Mesodermal cell (in vitro differentiated cells): ENCODE measurements at regions not wholly inside any gene's neighbourhood (a gene's known extent, or its start where the extent isn't known, plus 50 kb on each side); places are given as distances from the start of the nearest gene placed in this dataset.

Source experiments
- H3K27ac ChIP-seq: 2 replicates; pipeline ENCODE4 v1.7.0; 2013; ENCODE audit warnings: mild to moderate bottlenecking, low read depth, low read length, moderate library complexity; ENCODE audit not compliant: severe bottlenecking
- H3K36me3 ChIP-seq: 2 replicates; pipeline ENCODE4 v1.7.1; 2013; ENCODE audit warnings: mild to moderate bottlenecking, low read length, moderate library complexity; ENCODE audit not compliant: control insufficient read depth, insufficient read depth
- H3K4me1 ChIP-seq: one replicate; pipeline ENCODE4 v1.7.1; 2013; ENCODE audit warnings: mild to moderate bottlenecking, low read length; ENCODE audit not compliant: insufficient read depth, control insufficient read depth, poor library complexity, severe bottlenecking
- H3K4me3 ChIP-seq: 2 replicates; pipeline ENCODE4 v1.7.0; 2013; ENCODE audit warnings: low read length, control low read depth, mild to moderate bottlenecking; ENCODE audit not compliant: insufficient read depth, poor library complexity, severe bottlenecking; ENCODE audit errors: extremely low read depth
- H3K9me3 ChIP-seq: 2 replicates; pipeline ENCODE4 v1.7.1; 2013; ENCODE audit warnings: mild to moderate bottlenecking, low read length, moderate library complexity; ENCODE audit not compliant: control insufficient read depth
- WGBS, 2 experiments: methylation state at CpG; one replicate each; pipeline ENCODE4 v1.1.5; 2013; ENCODE audit warnings: missing lambda C conversion rate in 2 of 2; ENCODE audit not compliant: insufficient coverage in 2 of 2; 5-methylcytosine and 5-hydroxymethylcytosine counted together

DNA sequence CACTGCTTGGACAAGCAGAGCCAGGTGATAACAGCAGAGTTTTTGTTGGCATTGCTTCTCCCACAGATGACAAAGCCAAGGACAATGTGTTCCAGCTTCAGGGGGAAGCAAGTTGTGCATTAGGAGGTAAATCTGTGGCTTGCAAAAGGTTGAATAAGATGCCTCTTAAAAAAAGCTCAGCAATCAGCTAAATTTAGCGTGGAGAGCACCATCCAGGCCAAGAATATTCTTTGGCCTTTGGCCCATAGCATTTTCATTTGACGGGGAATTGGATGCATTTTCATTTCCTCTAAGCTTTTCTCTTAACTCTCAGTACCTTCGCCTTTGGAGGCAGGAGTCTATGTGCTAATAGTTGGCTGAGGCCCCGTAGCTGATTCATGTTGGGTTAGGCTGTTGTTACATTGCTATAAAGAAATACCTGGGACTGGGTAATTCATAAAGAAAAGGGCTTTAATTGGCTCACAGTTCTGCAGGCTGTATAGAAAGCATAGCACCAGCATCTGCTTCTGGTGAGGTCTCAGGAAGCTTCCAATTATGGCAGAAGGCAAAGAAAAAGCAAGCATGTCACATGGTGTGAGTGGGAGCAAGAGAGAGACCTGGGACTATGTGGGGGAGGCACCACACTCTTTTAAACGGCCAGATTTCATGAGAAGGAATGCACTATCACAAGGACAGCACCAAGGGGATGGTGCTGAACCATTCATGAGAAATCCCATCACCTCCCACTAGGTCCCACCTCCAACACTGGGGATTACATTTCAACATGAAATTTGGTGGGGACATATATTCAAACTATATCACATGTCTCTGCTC lies 350.1 kb upstream of the C11orf87 start:
- H3K4me1 ChIP-seq: peaks cover 7% of the 10 kb centered on the region
- WGBS, 2 experiments: 90 to 91% methylated on average over 2 of the region's 5 CpGs
- no peak overlapping the region for H3K27ac ChIP-seq
- no peaks in the 10 kb centered on the region for H3K9me3 ChIP-seq
- H3K4me3 ChIP-seq: no peak overlapping the region
- no peaks in the 10 kb centered on the region for H3K36me3 ChIP-seq

DNA sequence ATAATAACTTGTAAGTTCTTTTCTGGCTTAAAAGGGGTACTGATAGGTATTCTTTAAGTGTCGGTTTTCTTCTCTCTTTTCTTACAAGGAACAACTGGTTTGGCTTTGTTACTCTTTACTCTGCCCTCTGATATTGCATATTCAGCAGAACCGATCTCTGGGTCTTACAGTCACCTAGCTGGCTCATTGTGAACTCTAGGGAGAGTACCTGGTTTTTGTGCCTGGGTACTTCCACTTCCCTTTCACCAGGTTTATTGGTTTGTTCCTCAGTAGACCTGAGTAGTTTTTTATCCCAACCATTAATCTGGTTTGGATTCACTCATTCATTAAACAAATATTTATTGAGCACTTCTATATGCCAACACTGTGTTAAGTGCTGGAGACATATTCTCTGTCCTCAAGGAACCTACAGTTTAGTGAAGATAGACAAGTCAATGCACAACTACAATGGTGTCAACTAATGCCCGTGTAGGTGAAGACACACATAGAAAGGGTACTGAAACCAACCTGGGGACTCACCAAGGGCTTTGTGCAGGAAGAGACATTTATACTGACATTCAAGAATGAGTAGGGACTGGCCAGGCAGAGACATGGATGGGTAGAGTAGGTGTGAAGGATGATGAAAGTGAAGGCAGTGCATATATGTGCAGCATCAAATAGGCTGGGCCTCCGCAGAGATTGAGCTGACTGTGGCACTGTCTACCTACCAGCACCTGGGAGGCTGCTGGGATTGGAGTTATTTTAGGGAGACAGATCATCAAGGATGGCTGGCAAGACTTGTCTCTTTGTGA lies 348.8 kb upstream of the C11orf87 start:
- H3K36me3 ChIP-seq: no peaks in the 10 kb centered on the region
- 90% methylated on average over 2 to 4 of the region's 4 CpGs for WGBS, 2 experiments

DNA sequence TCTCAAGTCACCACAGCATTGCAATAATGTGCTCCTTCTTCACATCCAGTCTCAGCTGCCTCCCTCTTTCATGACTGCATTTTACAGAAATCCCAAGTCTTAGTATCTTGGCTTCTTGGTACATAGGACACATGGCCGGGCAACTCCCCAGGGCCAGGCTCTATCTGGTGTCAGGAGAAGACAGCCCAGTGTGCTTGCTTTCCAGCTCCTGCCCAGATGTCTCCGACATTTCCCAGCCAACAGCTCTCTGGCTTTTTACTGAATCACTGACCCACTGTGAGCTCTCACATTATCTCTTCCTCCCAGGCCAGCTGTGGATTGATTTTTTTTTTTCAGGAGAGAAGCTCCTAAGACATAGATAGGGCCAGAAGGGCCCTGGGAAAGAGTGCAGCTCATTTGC lies 346.0 kb upstream of the C11orf87 start:
- H3K36me3 ChIP-seq: no peaks in the 10 kb centered on the region
- H3K27ac ChIP-seq: peak overlapping the region; percentile 55
- H3K9me3 ChIP-seq: no peaks in the 10 kb centered on the region
- no peak overlapping the region for H3K4me3 ChIP-seq
- 85% methylated on average over 2 of the region's 2 CpGs; no CpG with 5 or more reads in 1 of the 2 experiments for WGBS, 2 experiments
- H3K4me1 ChIP-seq: peaks cover 7% of the 10 kb centered on the region

More for the DNA sequence above, 348.8 kb upstream of the C11orf87 start:
- Histone ChIP-seq H3K9me3 (no peaks in the 10 kb centered on the region), H3K27ac (no peak overlapping the region), H3K4me1 (peaks cover 7% of the 10 kb centered on the region), H3K4me3 (no peak overlapping the region)

GRCh38 chr11:109076870-109077269 lies 345.1 kb upstream of the C11orf87 start:
- Histone ChIP-seq H3K4me1 (peaks cover 7% of the 10 kb centered on the region), H3K36me3 (no peaks in the 10 kb centered on the region), H3K9me3 (no peaks in the 10 kb centered on the region), H3K27ac (peak overlapping the region; percentile 55), H3K4me3 (no peak overlapping the region)
- WGBS, 2 experiments: 83 to 100% methylated on average over 1 to 2 of the region's 2 CpGs

GRCh38 chr11:109077291-109077920 lies 344.6 kb upstream of the C11orf87 start:
- Histone ChIP-seq H3K27ac (no peak overlapping the region), H3K4me3 (no peak overlapping the region), H3K4me1 (peaks cover 7% of the 10 kb centered on the region), H3K36me3 (no peaks in the 10 kb centered on the region), H3K9me3 (no peaks in the 10 kb centered on the region)
- WGBS, 2 experiments: 67 to 92% methylated on average over 1 to 2 of the region's 3 CpGs

- Histone ChIP-seq H3K4me3 (no peak overlapping the region), H3K9me3 (no peaks in the 10 kb centered on the region), H3K4me1 (no peaks in the 10 kb centered on the region), H3K36me3 (no peaks in the 10 kb centered on the region), H3K27ac (no peak overlapping the region)
- WGBS, 2 experiments: 86 to 90% methylated on average over 5 of the region's 5 CpGs
Observed at GRCh38 chr11:109085708-109086373, 336.1 kb upstream of the C11orf87 start.

DNA sequence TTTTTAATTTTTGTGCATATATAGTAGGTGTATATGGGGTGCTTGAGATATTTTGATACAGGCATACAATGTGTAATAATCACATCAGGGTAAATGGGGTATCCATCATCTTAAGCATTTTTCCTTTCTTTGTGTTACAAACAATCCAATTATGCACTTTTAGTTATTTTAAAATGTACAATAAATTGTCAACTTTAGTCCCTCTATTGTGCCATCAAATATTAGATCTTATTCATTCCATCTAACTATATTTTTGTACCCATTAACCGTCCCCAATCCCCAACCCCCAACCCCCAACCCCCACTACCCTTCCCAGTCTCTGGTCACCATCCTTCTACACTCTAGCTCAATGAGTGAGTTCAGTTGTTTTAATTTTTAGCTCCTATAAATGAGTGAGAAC lies 335.1 kb upstream of the C11orf87 start:
- Histone ChIP-seq H3K4me3 (no peak overlapping the region), H3K9me3 (no peaks in the 10 kb centered on the region), H3K27ac (no peak overlapping the region), H3K36me3 (no peaks in the 10 kb centered on the region), H3K4me1 (no peaks in the 10 kb centered on the region)
- 80% methylated on average over 1 of the region's 1 CpG; no CpG with 5 or more reads in 1 of the 2 experiments for WGBS, 2 experiments

DNA sequence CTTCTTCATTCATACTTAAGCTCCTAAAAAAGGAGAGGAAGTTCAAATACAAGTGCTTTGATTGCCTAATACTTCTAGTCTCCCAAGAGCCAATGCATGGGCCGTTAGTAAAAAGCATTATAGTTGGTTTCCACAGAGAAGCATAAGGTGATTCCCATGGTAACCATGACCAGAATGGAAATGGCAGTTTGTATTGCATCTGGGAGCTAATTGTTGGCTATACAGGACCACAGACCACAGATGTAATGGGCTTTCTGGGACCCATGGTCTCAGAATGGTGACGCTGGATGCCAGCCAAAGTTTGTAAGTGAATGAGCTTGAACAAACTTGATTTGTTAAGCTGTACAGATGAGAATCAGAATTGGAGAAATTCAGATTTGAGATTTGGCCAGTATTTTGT lies 333.9 kb upstream of the C11orf87 start:
- 94 to 100% methylated on average over 2 of the region's 2 CpGs for WGBS, 2 experiments
- H3K36me3 ChIP-seq: no peaks in the 10 kb centered on the region
- H3K27ac ChIP-seq: no peak overlapping the region

DNA sequence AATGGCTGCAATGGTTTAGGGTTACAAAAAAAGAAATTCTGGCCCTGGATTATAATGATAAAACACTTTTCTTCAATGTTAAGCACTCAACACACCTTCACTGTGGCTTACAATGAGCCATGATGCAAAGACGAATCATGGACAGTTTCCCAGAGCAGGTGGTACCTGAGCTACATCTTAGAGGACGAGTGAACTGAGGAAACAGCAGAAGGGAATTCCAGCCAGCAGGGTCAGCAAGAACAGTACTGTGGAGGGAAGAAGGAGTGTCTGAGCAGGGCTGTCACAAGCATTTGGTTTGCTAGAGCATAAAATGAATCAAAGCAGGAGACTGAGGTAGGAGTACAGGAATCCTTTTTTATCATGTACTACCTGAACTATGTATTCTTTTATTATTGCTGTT lies 332.8 kb upstream of the C11orf87 start:
- H3K9me3 ChIP-seq: no peaks in the 10 kb centered on the region
- 78 to 85% methylated on average over 2 of the region's 2 CpGs for WGBS, 2 experiments
- no peaks in the 10 kb centered on the region for H3K4me1 ChIP-seq
- no peaks in the 10 kb centered on the region for H3K36me3 ChIP-seq
- H3K27ac ChIP-seq: no peak overlapping the region
- H3K4me3 ChIP-seq: no peak overlapping the region

More for the DNA sequence above, 333.9 kb upstream of the C11orf87 start:
- Histone ChIP-seq H3K4me3 (no peak overlapping the region), H3K4me1 (no peaks in the 10 kb centered on the region), H3K9me3 (no peaks in the 10 kb centered on the region)

DNA sequence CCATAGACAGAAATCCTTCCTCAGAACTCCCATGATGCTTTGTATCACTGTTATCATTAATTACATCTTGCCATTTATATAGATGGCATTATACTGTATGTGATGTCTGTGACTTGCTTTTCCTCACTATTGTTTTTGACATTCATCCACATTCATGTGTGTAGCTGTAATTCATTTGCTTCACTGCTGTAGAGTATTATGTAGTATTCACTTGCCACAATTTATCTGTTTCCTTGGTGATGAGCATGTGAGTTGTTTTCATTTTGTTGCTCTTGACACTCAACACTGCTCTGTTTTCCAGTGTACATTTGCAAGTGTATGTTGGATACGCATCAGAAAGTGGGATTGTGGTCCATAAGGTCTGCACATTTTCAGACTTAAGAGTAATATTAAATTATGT lies 328.6 kb upstream of the C11orf87 start:
- H3K36me3 ChIP-seq: no peaks in the 10 kb centered on the region
- no peaks in the 10 kb centered on the region for H3K4me1 ChIP-seq
- H3K9me3 ChIP-seq: no peaks in the 10 kb centered on the region
- H3K4me3 ChIP-seq: no peak overlapping the region
- WGBS, 2 experiments: no CpG with 5 or more reads among the region's 1 CpG
- no peak overlapping the region for H3K27ac ChIP-seq
